ENCODE measurements at regions not wholly inside any gene's neighbourhood (a gene's known extent, or its start where the extent isn't known, plus 50 kb on each side); places are given as distances from the start of the nearest gene placed in this dataset.
"Not testable (repeated sequence)": the region's sequence is repeated elsewhere in the genome, so short reads cannot be mapped to it uniquely, and the experiment has no call there.

- Histone ChIP-seq H3K4me1 (ENCODE audit: control insufficient read depth in 2 of 2, insufficient read depth in 2 of 2, low read length in 2 of 2) (peaks cover 0 to under 1% of the 10 kb centered on the region in 2 donors), H3K27ac (ENCODE audit: low read depth, low read length) (no peak overlapping the region), H3K27me3 (ENCODE audit: control insufficient read depth in 2 of 2, insufficient read depth in 2 of 2, low read length in 2 of 2) (no peaks in the 10 kb centered on the region), H3K9me3 (ENCODE audit: control insufficient read depth in 2 of 3, low read length in 3 of 3) (no peaks in the 10 kb centered on the region), H3K36me3 (ENCODE audit: control insufficient read depth in 2 of 3, insufficient read depth in 3 of 3, low read length in 3 of 3) (no peaks in the 10 kb centered on the region), H3K4me3 (ENCODE audit: low read length) (no peak overlapping the region)
- peak overlapping the region in 1 of 9 donors; percentile 64 for H3K27ac Mint-ChIP-seq
- ATAC-seq (no peak), DNase-seq (no peak)
- peaks cover 0 to 20% (median 3%) of the 10 kb centered on the region in 5 donors for H3K36me3 Mint-ChIP-seq
- intact Hi-C loops (cut with micrococcal nuclease) = no loop called here
- peaks cover 3 to 65% (median 17%) of the 10 kb centered on the region in 7 donors for H3K4me1 Mint-ChIP-seq
- POLR2A ChIA-PET = no interaction called here
- peaks cover 0 to 2% (median 0%) of the 10 kb centered on the region in 11 donors for H3K9me3 Mint-ChIP-seq
- CTCF ChIA-PET = no interaction called here
- peak overlapping the region in 1 of 10 donors; percentile 6 for H3K4me3 Mint-ChIP-seq
- H3K27me3 Mint-ChIP-seq = peaks cover 0 to 8% (median 0%) of the 10 kb centered on the region in 5 donors
Measured at GRCh38 chr11:129643031-129643721, 172.5 kb upstream of the TMEM45B start.

DNA sequence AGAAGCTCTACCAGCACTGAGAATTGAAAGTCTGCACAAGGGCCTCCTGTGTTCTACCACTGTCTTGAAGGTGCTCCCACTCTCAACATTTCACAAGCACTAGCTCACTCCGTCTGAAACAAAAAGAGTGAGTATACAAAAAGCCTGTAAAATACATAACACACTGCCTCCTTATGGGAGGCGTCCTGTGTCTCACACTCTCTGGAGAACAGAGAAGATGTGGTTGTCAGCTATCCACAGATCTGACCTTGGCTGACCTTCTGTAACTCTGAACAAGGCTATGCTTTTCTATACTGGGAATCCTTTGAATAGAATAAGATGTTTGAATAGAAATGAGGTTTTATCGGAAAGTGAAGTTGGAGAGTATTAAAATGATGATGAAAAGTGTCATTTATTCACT lies 171.3 kb upstream of the TMEM45B start:
- ATAC-seq = no peak
- no peak for DNase-seq
- Mint-ChIP-seq H3K36me3 (peaks cover 0 to 20% (median 3%) of the 10 kb centered on the region in 5 donors), H3K4me1 (peaks cover 0 to 58% (median 15%) of the 10 kb centered on the region in 7 donors), H3K27ac (no peak overlapping the region), H3K4me3 (no peak overlapping the region), H3K27me3 (peaks cover 0 to 8% (median 0%) of the 10 kb centered on the region in 5 donors), H3K9me3 (peaks cover 0 to 4% (median 0%) of the 10 kb centered on the region in 11 donors)
- H3K4me3 ChIP-seq (ENCODE audit: low read length) = no peak overlapping the region
- no peak overlapping the region for H3K27ac ChIP-seq (ENCODE audit: low read depth, low read length)
- H3K4me1 ChIP-seq (ENCODE audit: control insufficient read depth in 2 of 2, insufficient read depth in 2 of 2, low read length in 2 of 2) = no peaks in the 10 kb centered on the region
- POLR2A ChIA-PET = no interaction called here
- CTCF ChIA-PET = no interaction called here
- H3K36me3 ChIP-seq (ENCODE audit: control insufficient read depth in 2 of 3, insufficient read depth in 3 of 3, low read length in 3 of 3) = no peaks in the 10 kb centered on the region
- no peaks in the 10 kb centered on the region for H3K27me3 ChIP-seq (ENCODE audit: control insufficient read depth in 2 of 2, insufficient read depth in 2 of 2, low read length in 2 of 2)
- intact Hi-C loops (cut with micrococcal nuclease) = no loop called here
- no peaks in the 10 kb centered on the region for H3K9me3 ChIP-seq (ENCODE audit: control insufficient read depth in 2 of 3, low read length in 3 of 3)

DNA sequence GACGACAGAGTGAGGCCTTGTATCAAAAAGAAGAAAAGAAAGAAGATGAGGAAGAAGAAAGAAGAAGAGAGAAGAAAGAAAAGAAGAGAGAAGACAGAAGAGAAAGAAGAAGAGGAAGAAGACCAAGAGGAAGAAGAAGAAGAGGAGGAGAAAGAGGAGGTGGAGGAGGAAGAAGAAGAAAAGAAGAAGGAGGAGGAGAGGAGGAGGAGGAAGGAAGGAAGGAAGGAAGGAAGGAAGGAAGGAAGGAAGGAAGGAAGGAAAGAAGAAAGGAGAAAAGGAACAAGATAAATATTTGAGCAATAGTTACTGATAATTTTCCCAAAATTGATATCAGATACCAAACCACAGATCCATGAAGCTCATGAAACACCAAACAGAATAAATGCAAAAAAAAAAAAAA lies 169.7 kb upstream of the TMEM45B start:
- DNase-seq (no peak), ATAC-seq (no peak)
- intact Hi-C loops (cut with micrococcal nuclease) = no loop called here
- Histone ChIP-seq H3K27me3 (ENCODE audit: control insufficient read depth in 2 of 2, insufficient read depth in 2 of 2, low read length in 2 of 2) (no peaks in the 10 kb centered on the region), H3K9me3 (ENCODE audit: control insufficient read depth in 2 of 3, low read length in 3 of 3) (no peaks in the 10 kb centered on the region), H3K36me3 (ENCODE audit: control insufficient read depth in 2 of 3, insufficient read depth in 3 of 3, low read length in 3 of 3) (no peaks in the 10 kb centered on the region), H3K4me3 (ENCODE audit: low read length) (no peak overlapping the region), H3K4me1 (ENCODE audit: control insufficient read depth in 2 of 2, insufficient read depth in 2 of 2, low read length in 2 of 2) (no peaks in the 10 kb centered on the region), H3K27ac (ENCODE audit: low read depth, low read length) (no peak overlapping the region)
- peaks cover 0 to 44% (median 15%) of the 10 kb centered on the region in 7 donors for H3K4me1 Mint-ChIP-seq
- CTCF ChIA-PET = no interaction called here
- H3K36me3 Mint-ChIP-seq = peaks cover 3 to 22% (median 3%) of the 10 kb centered on the region in 5 donors
- H3K9me3 Mint-ChIP-seq = peaks cover 0 to 8% (median 0%) of the 10 kb centered on the region in 11 donors
- POLR2A ChIA-PET = no interaction called here
- peaks cover 0 to 6% (median 0%) of the 10 kb centered on the region in 5 donors for H3K27me3 Mint-ChIP-seq
- no peak overlapping the region for H3K27ac Mint-ChIP-seq
- no peak overlapping the region for H3K4me3 Mint-ChIP-seq

DNA sequence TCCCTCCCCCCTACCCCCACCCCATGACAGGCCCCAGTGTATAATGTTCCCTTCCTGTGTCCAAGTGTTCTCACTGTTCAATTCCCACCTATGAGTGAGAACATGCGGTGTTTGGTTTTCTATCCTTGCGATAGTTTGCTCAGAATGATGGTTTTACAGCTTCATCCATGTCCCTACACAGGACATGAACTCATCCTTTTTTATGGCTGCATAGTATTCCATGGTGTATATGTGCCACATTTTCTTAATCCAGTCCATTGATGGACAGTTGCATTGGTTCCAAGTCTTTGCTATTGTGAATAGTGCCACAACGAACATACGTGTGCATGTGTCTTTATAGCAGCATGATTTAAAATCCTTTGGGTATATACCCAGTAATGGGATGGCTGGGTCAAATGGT lies 165.6 kb upstream of the TMEM45B start:
- CTCF ChIA-PET; H3K27me3 ChIP-seq (ENCODE audit: control insufficient read depth in 2 of 2, insufficient read depth in 2 of 2, low read length in 2 of 2); H3K4me3 Mint-ChIP-seq; H3K4me3 ChIP-seq (ENCODE audit: low read length); ATAC-seq; intact Hi-C loops (cut with micrococcal nuclease); POLR2A ChIA-PET; H3K4me1 ChIP-seq (ENCODE audit: control insufficient read depth in 2 of 2, insufficient read depth in 2 of 2, low read length in 2 of 2); H3K9me3 ChIP-seq (ENCODE audit: control insufficient read depth in 2 of 3, low read length in 3 of 3); H3K27ac Mint-ChIP-seq; H3K36me3 ChIP-seq (ENCODE audit: control insufficient read depth in 2 of 3, insufficient read depth in 3 of 3, low read length in 3 of 3); DNase-seq; H3K27me3 Mint-ChIP-seq; H3K27ac ChIP-seq (ENCODE audit: low read depth, low read length): not testable (repeated sequence)
- Mint-ChIP-seq H3K4me1 (peaks cover 0 to 20% (median 15%) of the 10 kb centered on the region in 7 donors), H3K9me3 (peaks cover 0 to 30% (median 18%) of the 10 kb centered on the region in 11 donors), H3K36me3 (peaks cover 8 to 27% (median 13%) of the 10 kb centered on the region in 5 donors)

DNA sequence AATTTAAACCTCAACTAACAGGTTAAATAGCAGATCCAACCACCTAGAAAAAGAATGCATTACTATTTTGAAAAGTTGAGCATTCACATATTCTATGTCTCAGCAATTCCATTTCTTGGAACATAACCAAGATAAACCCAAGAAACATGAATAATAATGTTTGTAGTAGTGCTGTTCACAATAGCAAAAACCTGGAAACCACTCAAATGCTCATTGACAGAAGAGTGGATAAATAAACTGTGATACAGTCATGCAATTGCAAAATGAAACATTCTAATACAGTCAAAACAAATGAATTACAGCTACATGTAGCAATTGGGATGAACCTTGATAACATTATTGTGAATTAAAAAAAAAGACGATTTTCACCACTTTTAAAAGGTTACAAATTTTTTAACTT lies 162.8 kb upstream of the TMEM45B start:
- no peak overlapping the region for H3K4me3 ChIP-seq (ENCODE audit: low read length)
- peaks cover 0 to 7% (median 6%) of the 10 kb centered on the region in 7 donors for H3K4me1 Mint-ChIP-seq
- H3K27me3 ChIP-seq (ENCODE audit: control insufficient read depth in 2 of 2, insufficient read depth in 2 of 2, low read length in 2 of 2) = no peaks in the 10 kb centered on the region
- H3K4me1 ChIP-seq (ENCODE audit: control insufficient read depth in 2 of 2, insufficient read depth in 2 of 2, low read length in 2 of 2) = no peaks in the 10 kb centered on the region
- H3K27me3 Mint-ChIP-seq = peaks cover 0 to 13% (median 0%) of the 10 kb centered on the region in 5 donors
- ATAC-seq (no peak), DNase-seq (no peak)
- peaks cover 0 to 25% (median 0%) of the 10 kb centered on the region in 3 experiments for H3K9me3 ChIP-seq (ENCODE audit: control insufficient read depth in 2 of 3, low read length in 3 of 3)
- H3K36me3 Mint-ChIP-seq = peaks cover 14 to 50% (median 34%) of the 10 kb centered on the region in 5 donors
- H3K27ac ChIP-seq (ENCODE audit: low read depth, low read length) = no peak overlapping the region
- no peaks in the 10 kb centered on the region for H3K36me3 ChIP-seq (ENCODE audit: control insufficient read depth in 2 of 3, insufficient read depth in 3 of 3, low read length in 3 of 3)
- ChIA-PET CTCF (no interaction called here), POLR2A (no interaction called here)
- no peak overlapping the region for H3K4me3 Mint-ChIP-seq
- intact Hi-C loops (cut with micrococcal nuclease) = no loop called here
- no peak overlapping the region for H3K27ac Mint-ChIP-seq
- peaks cover 19 to 58% (median 34%) of the 10 kb centered on the region in 11 donors for H3K9me3 Mint-ChIP-seq

DNA sequence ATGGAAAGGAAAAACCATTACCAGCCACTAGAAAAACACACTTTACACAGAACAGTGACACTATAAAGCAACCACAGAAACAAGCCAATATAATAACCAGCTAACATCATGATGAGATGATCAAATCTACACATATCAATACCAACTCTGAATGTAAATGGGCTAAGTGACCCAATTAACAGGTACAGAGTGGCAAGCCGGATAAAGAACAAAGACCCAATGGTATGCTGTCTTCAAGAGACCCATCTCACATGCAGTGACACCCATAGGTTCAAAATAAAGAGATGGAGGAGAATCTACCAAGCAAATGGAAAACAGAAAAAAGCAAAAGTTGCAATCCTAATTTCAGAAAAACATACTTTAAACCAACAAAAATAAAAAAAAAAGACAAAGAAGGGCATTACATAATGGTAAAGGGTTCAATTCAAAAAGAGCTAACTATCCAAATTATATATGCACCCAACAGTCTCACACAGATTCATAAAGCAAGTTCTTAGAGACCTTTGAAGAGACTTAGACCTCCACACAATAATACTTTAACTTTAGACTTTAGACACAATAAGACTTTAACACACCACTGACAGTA lies 160.3 kb upstream of the TMEM45B start:
- Mint-ChIP-seq H3K27me3 (peaks cover 0 to 13% (median 0%) of the 10 kb centered on the region in 5 donors), H3K9me3 (peaks cover 21 to 80% (median 35%) of the 10 kb centered on the region in 11 donors), H3K4me1 (no peaks in the 10 kb centered on the region), H3K36me3 (peaks cover 11 to 69% (median 43%) of the 10 kb centered on the region in 5 donors), H3K27ac (no peak overlapping the region), H3K4me3 (no peak overlapping the region)
- CTCF ChIA-PET = no interaction called here
- Histone ChIP-seq H3K4me3 (ENCODE audit: low read length) (no peak overlapping the region), H3K27ac (ENCODE audit: low read depth, low read length) (no peak overlapping the region), H3K27me3 (ENCODE audit: control insufficient read depth in 2 of 2, insufficient read depth in 2 of 2, low read length in 2 of 2) (no peaks in the 10 kb centered on the region), H3K9me3 (ENCODE audit: control insufficient read depth in 2 of 3, low read length in 3 of 3) (peaks cover 0 to 25% (median 0%) of the 10 kb centered on the region in 3 experiments), H3K4me1 (ENCODE audit: control insufficient read depth in 2 of 2, insufficient read depth in 2 of 2, low read length in 2 of 2) (no peaks in the 10 kb centered on the region), H3K36me3 (ENCODE audit: control insufficient read depth in 2 of 3, insufficient read depth in 3 of 3, low read length in 3 of 3) (no peaks in the 10 kb centered on the region)
- no peak for ATAC-seq
- intact Hi-C loops (cut with micrococcal nuclease) = no loop called here
- no peak for DNase-seq
- POLR2A ChIA-PET = no interaction called here

Data from naive thymus-derived CD4-positive, alpha-beta T cell (primary cell).